ENCODE measurements at regions not wholly inside any gene's neighbourhood (a gene's known extent, or its start where the extent isn't known, plus 50 kb on each side); places are given as distances from the start of the nearest gene placed in this dataset.

DNA sequence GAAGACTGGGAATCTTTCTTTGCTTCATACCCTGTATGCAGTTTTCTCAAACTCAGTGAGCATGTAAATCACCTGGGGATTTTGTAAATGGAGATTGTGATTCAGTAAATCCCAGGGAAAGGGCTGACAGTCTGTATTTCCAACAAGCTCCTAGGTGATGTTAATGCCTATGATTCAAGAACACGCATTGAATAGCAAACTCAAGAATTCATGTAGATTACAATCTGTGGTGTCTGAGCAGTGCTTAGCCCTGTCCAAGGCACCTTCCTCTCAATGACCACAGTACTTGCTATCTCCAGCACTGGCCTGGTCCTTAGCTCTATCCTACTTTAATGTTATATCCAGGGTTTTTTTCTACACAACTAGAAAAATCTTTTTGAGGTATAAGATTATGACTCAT, 721.4 kb upstream of the MEF2C start:
- DNase-seq (ENCODE audit: low read depth, low spot score) = no peak
- no peak overlapping the region for H3K27ac ChIP-seq

DNA sequence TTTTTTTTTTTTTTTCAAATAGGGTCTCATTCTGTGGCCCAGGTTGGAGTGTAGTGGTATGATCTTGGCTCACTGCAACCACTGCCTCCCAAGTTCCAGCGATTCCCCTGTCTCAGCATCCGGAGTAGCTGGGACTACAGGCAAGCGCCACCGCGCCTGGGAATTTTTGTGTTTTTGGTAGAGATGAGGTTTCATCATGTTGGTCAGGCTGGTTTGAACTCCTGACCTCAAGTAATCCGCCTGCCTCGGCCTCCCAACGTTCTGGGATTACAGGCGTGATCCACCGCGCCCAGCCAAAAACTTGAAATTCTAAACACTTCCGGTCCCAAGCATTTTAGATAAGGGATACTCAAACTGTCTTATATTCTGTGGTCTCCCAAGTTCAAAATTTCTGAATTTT, 718.9 kb upstream of the MEF2C start:
- no peak overlapping the region for H3K27ac ChIP-seq

DNA sequence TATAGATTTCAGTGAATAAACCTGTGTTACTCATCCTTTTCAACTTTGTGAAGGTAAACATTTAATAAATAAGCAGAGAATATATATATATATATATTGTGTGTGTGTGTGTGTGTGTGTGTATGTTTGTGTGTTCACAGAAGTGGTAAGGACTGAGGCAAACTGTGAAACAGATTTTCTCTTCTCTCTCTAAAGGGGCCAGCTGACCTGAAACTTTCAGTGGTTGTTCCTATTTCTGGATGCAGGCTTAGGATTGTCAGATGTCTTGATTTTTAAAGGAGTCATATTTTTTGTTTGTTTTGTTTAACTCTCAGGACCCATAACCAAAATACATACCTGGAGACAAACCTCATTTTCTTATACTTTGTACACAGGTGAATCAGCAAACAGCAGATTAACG, 714.9 kb upstream of the MEF2C start:
- DNase-seq (ENCODE audit: low read depth, low spot score) = no peak
- no peak overlapping the region for H3K27ac ChIP-seq

More for the DNA sequence above, 718.9 kb upstream of the MEF2C start:
- DNase-seq (ENCODE audit: low read depth, low spot score) = no peak

GRCh38 chr5:89596821-89597220, 713.8 kb upstream of the MEF2C start:
- no peak for DNase-seq (ENCODE audit: low read depth, low spot score)
- H3K27ac ChIP-seq = no peak overlapping the region

GRCh38 chr5:89595056-89595455, 712.1 kb upstream of the MEF2C start:
- DNase-seq (ENCODE audit: low read depth, low spot score) = no peak
- H3K27ac ChIP-seq = no peak overlapping the region

- peak; percentile 81 for DNase-seq (ENCODE audit: low read depth, low spot score)
- H3K27ac ChIP-seq = peak overlapping the region; percentile 49
Observed at GRCh38 chr5:89584339-89584956, 701.5 kb upstream of the MEF2C start.

DNA sequence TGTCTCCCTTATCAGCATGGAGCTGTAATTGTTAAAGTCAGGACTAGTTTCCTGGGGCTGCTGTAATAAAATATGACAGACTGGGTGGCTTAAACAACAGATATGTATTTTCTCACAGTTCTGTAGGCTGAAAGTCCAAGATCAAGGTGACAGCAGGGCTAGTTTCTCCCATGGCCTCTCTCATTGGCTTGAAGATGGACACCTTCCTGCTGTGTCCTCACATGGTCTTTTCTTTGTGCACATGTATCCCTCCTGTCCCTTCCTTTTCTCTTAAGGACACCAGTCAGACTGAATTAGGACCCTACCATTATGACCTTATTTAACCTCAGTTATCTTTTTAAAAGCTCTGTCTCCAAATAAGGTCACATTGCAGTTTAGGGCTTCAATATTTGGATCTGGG, 700.5 kb upstream of the MEF2C start:
- DNase-seq (ENCODE audit: low read depth, low spot score) = no peak
- peak overlapping the region; percentile 49 for H3K27ac ChIP-seq

- H3K27ac ChIP-seq = no peak overlapping the region
Observed at GRCh38 chr5:89582768-89583339, 699.9 kb upstream of the MEF2C start.

DNA sequence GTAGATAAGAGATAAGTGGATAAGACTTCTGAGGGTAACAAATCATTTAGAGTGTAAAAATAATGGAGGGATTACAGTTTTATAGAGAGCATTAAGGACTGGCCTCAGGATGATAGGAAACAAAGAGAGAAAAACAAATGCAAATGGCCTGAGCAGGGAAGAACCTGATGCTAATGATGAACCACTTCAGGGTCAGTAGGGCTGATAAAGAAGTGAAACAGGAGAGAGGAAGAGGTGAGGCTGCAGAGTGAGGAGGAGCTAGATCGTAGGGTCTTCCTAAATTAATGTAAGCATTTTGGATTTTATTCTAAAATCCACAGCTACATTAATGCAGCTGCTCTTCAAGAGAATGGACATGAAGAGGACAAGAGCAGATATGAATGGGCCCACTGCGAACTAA, 698.0 kb upstream of the MEF2C start:
- no peak for DNase-seq (ENCODE audit: low read depth, low spot score)
- no peak overlapping the region for H3K27ac ChIP-seq

More at GRCh38 chr5:89582768-89583339, 699.9 kb upstream of the MEF2C start:
- DNase-seq (ENCODE audit: low read depth, low spot score) = peak; percentile 14

GRCh38 chr5:89575319-89575718, 692.3 kb upstream of the MEF2C start:
- no peak for DNase-seq (ENCODE audit: low read depth, low spot score)
- H3K27ac ChIP-seq = no peak overlapping the region

- H3K27ac ChIP-seq = no peak overlapping the region
- no peak for DNase-seq (ENCODE audit: low read depth, low spot score)
Observed at GRCh38 chr5:89573345-89573744, 690.4 kb upstream of the MEF2C start.

DNA sequence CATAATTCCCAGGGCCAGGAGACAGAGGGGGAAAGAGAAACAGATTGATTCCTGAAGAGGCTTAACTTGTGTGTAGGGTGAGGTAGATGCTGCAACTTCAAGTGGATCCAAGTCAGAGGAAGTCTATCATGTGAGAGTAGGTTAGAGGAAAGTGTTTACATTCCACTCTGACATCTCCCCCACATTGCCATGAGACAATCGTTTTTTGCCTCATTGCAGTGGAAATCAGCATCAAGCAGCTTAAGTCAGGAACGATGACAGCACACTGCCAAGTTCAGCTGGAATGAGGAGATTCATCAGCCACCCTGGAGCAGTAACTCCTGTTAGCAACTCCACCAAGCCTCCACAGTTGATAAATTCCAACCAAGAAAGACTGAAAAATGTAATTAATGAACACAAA, 689.7 kb upstream of the MEF2C start:
- H3K27ac ChIP-seq = no peak overlapping the region
- DNase-seq (ENCODE audit: low read depth, low spot score) = no peak

GRCh38 chr5:89570557-89570956, 687.6 kb upstream of the MEF2C start:
- H3K27ac ChIP-seq = no peak overlapping the region
- no peak for DNase-seq (ENCODE audit: low read depth, low spot score)

- DNase-seq (ENCODE audit: low read depth, low spot score) = no peak
- no peak overlapping the region for H3K27ac ChIP-seq
Observed at GRCh38 chr5:89566340-89566739, 683.4 kb upstream of the MEF2C start.

- DNase-seq (ENCODE audit: low read depth, low spot score) = no peak
- H3K27ac ChIP-seq = no peak overlapping the region
Observed at GRCh38 chr5:89560696-89561095, 677.7 kb upstream of the MEF2C start.

- DNase-seq (ENCODE audit: low read depth, low spot score) = peak; percentile 68
- H3K27ac ChIP-seq = peak overlapping the region; percentile 56
Observed at GRCh38 chr5:89556215-89556913, 673.4 kb upstream of the MEF2C start.

DNA sequence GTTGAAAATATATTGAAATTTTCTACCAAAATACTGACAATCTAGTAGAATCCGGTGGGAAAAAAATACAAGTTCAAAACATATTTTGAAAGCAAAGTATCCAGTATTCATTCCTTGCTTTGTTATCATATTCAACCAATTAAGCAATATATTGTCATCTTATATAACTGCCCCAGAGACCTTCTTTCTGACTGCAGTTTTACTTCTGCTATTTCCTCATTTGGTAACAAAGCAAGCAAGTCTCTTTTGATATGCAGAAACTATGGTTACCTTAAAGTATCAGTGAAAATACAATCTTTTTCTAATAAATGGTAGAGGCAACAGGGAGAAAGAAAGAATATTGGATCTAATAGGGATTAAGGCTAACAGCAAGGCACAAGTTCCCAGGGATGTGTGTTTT, 663.7 kb upstream of the MEF2C start:
- H3K27ac ChIP-seq = no peak overlapping the region
- DNase-seq (ENCODE audit: low read depth, low spot score) = no peak

DNA sequence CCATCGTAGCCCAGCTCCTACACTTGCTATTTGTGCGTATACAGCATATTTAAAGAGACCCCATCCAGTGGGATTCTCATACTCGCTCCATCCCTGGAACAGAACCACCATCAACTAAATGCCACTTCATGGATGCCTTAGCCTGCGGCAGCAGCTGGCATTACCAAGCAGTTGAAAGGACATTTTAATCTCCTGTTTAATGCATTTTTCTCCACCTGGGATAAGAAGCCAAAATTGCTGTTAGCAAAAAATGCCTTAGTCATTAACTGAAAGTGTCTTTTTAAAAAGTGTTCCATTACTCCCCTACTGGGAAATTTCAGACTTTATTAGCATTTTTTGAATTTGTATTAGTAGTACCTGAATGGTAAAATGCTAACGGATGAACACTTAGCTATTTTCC, 662.6 kb upstream of the MEF2C start:
- no peak overlapping the region for H3K27ac ChIP-seq
- no peak for DNase-seq (ENCODE audit: low read depth, low spot score)

DNA sequence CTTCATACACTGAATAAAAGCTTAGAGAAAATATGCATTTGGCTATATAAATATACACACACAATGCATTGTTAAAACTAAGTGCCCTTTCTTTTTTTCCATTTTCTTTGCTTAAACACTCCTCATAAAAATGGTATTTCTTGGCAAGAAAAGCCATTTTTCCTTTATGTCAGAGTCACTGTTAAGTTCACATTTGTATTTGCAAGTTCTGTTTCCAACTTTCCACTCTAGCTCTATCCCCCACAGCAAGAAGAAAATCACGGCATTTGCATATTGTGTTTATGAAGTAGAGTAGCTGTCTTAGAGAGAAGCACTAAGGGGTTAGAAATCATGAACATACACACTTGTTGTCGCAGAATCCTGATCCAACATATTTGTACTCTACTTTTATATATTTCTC, 662.1 kb upstream of the MEF2C start:
- no peak overlapping the region for H3K27ac ChIP-seq
- DNase-seq (ENCODE audit: low read depth, low spot score) = no peak

GRCh38 chr5:89542736-89543135, 659.8 kb upstream of the MEF2C start:
- DNase-seq (ENCODE audit: low read depth, low spot score) = no peak
- H3K27ac ChIP-seq = no peak overlapping the region

DNA sequence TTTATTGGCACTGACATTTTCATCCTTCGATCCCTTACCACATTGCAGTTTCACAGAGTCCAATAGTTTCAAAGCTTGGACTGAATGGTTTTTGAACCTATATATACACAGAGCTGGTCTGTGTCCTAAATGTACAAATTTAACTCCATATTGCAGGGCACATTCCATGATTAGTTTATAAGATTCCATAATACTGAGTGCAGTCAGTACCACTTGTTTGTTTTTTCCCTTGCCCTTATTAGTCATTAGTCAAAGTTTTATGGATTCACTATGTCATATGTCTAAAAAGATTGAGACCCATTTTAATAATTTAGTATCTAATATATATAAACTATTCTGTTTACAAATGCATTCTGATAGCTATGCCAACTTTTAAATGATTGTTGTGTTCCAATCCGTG, 654.8 kb upstream of the MEF2C start:
- no peak for DNase-seq (ENCODE audit: low read depth, low spot score)
- no peak overlapping the region for H3K27ac ChIP-seq

DNA sequence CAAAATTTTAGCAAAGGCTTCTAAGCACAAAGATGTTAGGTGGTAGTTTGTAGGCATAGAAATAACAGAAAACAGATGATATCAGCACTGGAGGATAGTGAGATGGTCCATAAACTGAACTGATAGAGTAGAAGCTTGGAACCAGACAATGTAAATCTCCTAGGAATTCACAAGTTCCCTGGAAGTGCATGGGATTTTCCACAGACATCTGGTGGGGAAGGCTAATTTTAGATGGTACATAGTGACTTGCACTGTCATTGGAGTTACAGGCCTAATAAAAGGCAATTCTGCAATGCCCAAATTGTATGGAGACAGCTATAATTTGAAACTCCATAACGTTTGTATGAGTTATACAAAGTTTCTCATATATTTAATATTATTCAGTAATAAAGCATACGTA, 653.0 kb upstream of the MEF2C start:
- no peak for DNase-seq (ENCODE audit: low read depth, low spot score)
- no peak overlapping the region for H3K27ac ChIP-seq
